Gastroesophageal sphincter (tissue), 4 donors: ENCODE measurements at regions not wholly inside any gene's neighbourhood (a gene's known extent, or its start where the extent isn't known, plus 50 kb on each side); places are given as distances from the start of the nearest gene placed in this dataset.

Experiments used
- ATAC-seq: fragments of 150-250 bp; one replicate; pipeline ENCODE4 v1.9.1; 2016; ENCODE audit warnings: mild to moderate bottlenecking, moderate library complexity
- H3K27ac ChIP-seq, 4 donors: fragments of 200-600 bp; sonication (generic) in 3 of 4; 1 replicate in 3 of 4; 2 replicates in 1 of 4; pipeline ENCODE4 v1.5.1; 2016 to 2019
- H3K27me3 ChIP-seq: fragments of 200-600 bp; sonication (generic); one replicate; pipeline ENCODE4 v1.5.1; 2019
- H3K36me3 ChIP-seq, 2 donors: fragments of 200-600 bp; sonication (generic); one replicate each; pipeline ENCODE4 v1.5.1; 2019; ENCODE audit warnings: control low read depth in 1 of 2
- H3K4me1 ChIP-seq, 3 donors: fragments of 200-600 bp; sonication (generic); 1 replicate in 2 of 3; 2 replicates in 1 of 3; pipeline ENCODE4 v1.5.1; 2016 to 2019; ENCODE audit warnings: control low read depth in 2 of 3
- H3K4me3 ChIP-seq, 2 donors: fragments of 200-600 bp; sonication (generic); one replicate each; pipeline ENCODE4 v1.5.1; 2019; ENCODE audit warnings: mild to moderate bottlenecking in 1 of 2, moderate library complexity in 1 of 2
- H3K9me3 ChIP-seq, 3 donors: fragments of 200-600 bp; sonication (generic); one replicate each; pipeline ENCODE4 v1.5.1; 2017 to 2019; ENCODE audit warnings: control low read depth in 2 of 3
- EP300 ChIP-seq: sonication (generic); formaldehyde crosslinking; IDR thresholded peaks from one replicate; pipeline ENCODE4 v1.6.1; 2017; ENCODE audit warnings: antibody characterized with exemption, mild to moderate bottlenecking
- POLR2A ChIP-seq, 2 donors: fragments of 450-650 bp; IDR thresholded peaks; one replicate each; pipeline ENCODE4 v1.6.1; 2017; ENCODE audit warnings: antibody characterized with exemption in 2 of 2, mild to moderate bottlenecking in 2 of 2, moderate library complexity in 1 of 2
- POLR2AphosphoS5 ChIP-seq: sonication (generic); formaldehyde crosslinking; IDR thresholded peaks from one replicate; pipeline ENCODE4 v1.6.1; 2017; ENCODE audit warnings: antibody characterized with exemption
- WGBS, 2 donors: methylation state at CpG; one replicate each; pipeline ENCODE4 v1.1.5; 2018; ENCODE audit warnings: low coverage in 1 of 2; 5-methylcytosine and 5-hydroxymethylcytosine counted together
- TF ChIP-seq, protein P1 (sequence below), 4 experiments: fragments of 200-600 bp in 2 of 4; fragments of 450-650 bp in 2 of 4; sonication (generic) in 1 of 4; IDR thresholded peaks; one replicate each; pipeline ENCODE4 v1.5.1; 2017 to 2019; ENCODE audit warnings: antibody characterized with exemption in 4 of 4, mild to moderate bottlenecking in 2 of 4, moderate library complexity in 2 of 4

DNA sequence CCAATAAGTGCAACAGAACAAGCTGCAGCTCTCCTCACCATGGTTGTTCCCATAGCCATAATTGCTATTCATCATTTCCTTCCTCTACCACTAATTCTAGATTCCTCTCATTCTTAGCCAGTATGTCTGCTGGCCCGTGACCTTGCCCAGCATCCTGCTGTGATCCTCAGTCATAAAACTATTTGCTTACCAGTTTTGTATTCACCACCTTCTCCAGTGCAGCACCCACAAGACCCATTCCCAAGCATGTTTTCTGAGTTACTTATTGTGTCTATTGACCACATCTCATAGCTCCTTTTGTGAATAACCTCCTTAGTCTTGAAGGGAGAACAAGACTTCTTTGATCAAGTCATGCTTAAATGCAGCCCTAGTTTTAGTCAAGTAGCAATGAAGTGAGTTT lies 488.0 kb upstream of the CTNND2 start:
- Histone ChIP-seq H3K27ac (no peak overlapping the region), H3K36me3 (no peaks in the 10 kb centered on the region), H3K4me1 (no peaks in the 10 kb centered on the region), H3K4me3 (no peak overlapping the region), H3K9me3 (no peaks in the 10 kb centered on the region), H3K27me3 (no peaks in the 10 kb centered on the region)
- 62 to 100% methylated on average over 1 of the region's 1 CpG for WGBS, 2 donors
- no peak for ATAC-seq
- TF ChIP-seq POLR2A (IDR thresholded peaks at IDR 0.05) = no peak
- no peak for TF ChIP-seq EP300
- TF ChIP-seq, protein P1, sequence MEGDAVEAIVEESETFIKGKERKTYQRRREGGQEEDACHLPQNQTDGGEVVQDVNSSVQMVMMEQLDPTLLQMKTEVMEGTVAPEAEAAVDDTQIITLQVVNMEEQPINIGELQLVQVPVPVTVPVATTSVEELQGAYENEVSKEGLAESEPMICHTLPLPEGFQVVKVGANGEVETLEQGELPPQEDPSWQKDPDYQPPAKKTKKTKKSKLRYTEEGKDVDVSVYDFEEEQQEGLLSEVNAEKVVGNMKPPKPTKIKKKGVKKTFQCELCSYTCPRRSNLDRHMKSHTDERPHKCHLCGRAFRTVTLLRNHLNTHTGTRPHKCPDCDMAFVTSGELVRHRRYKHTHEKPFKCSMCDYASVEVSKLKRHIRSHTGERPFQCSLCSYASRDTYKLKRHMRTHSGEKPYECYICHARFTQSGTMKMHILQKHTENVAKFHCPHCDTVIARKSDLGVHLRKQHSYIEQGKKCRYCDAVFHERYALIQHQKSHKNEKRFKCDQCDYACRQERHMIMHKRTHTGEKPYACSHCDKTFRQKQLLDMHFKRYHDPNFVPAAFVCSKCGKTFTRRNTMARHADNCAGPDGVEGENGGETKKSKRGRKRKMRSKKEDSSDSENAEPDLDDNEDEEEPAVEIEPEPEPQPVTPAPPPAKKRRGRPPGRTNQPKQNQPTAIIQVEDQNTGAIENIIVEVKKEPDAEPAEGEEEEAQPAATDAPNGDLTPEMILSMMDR (IDR thresholded peaks at IDR 0.05) = no peak
- no peak for TF ChIP-seq POLR2AphosphoS5

DNA sequence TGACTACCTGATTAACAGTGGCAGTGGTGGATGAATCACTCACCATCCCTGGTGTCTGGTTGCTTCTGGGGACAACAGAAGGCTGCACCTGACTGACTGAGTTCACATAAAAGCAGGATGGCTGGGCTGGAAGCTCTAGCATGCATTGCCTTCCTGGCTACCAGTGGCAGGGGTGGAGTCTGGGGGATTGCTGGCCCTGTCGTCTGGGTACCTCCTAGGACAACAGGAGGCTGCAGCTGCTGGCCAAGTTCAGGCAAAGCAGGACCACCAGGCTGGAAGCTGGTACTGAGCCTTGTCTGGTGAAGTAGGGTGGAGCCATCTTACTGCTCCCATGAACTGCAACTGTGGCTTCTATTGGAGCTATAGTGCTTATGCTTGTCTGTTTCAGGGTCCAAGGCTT lies 480.8 kb upstream of the CTNND2 start:
- no peak overlapping the region for H3K4me3 ChIP-seq
- no peaks in the 10 kb centered on the region for H3K36me3 ChIP-seq
- no peak overlapping the region for H3K27ac ChIP-seq
- TF ChIP-seq POLR2AphosphoS5 (no peak), EP300 (no peak), POLR2A (IDR thresholded peaks at IDR 0.05) (no peak)
- TF ChIP-seq, protein P1 (IDR thresholded peaks at IDR 0.05) = no peak
- no peaks in the 10 kb centered on the region for H3K27me3 ChIP-seq
- peaks cover 0 to 12% (median 0%) of the 10 kb centered on the region in 3 donors for H3K9me3 ChIP-seq
- ATAC-seq = no peak
- WGBS, 2 donors = no CpG with 5 or more reads among the region's 1 CpG
- no peaks in the 10 kb centered on the region for H3K4me1 ChIP-seq

DNA sequence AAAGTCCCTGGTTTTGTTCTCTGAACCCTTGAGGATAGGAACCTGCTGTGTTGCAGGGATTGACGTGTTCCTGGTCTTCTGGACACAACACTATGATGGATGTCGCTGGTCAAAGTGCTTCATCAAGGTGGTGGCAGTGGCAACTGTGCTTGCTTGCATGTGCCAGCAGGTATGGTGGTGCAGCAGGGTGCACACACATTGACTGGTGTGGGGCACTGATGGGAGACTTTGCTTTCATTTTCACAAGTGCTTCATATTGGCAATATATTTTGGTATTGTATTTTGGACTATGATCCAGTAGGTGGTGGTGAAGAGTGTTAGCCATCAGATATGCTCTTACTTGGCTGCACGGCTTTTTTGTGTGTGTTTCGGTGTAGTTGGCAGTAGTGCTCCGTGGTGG lies 479.8 kb upstream of the CTNND2 start:
- H3K4me3 ChIP-seq = no peak overlapping the region
- no peak overlapping the region for H3K27ac ChIP-seq
- H3K9me3 ChIP-seq = peaks cover 0 to 12% (median 0%) of the 10 kb centered on the region in 3 donors
- H3K27me3 ChIP-seq = no peaks in the 10 kb centered on the region
- H3K36me3 ChIP-seq = no peaks in the 10 kb centered on the region
- TF ChIP-seq POLR2AphosphoS5 = no peak
- TF ChIP-seq, protein P1 (IDR thresholded peaks at IDR 0.05) = no peak
- H3K4me1 ChIP-seq = no peaks in the 10 kb centered on the region
- 67 to 80% methylated on average over 2 to 4 of the region's 5 CpGs for WGBS, 2 donors
- no peak for ATAC-seq

DNA sequence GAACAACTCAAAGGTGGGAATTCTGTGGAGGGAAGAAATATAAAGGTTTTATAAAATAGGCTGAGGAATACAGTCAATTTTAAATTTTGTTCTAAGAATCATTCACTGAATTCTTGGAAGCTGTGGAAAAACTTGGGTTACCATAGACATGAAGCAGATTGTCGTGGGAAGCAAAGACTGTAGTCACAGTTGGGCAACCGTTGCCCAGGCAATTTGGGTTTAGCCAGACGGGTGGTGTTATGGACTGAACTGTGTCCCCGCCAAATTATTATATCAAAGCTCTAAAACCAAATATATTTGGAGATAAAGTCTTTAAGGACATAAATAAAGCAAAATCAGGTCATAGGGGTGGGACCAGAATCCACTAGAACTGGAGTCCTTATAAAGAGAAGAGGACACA lies 463.7 kb upstream of the CTNND2 start:
- 67 to 70% methylated on average over 4 of the region's 4 CpGs for WGBS, 2 donors
- no peak for ATAC-seq

DNA sequence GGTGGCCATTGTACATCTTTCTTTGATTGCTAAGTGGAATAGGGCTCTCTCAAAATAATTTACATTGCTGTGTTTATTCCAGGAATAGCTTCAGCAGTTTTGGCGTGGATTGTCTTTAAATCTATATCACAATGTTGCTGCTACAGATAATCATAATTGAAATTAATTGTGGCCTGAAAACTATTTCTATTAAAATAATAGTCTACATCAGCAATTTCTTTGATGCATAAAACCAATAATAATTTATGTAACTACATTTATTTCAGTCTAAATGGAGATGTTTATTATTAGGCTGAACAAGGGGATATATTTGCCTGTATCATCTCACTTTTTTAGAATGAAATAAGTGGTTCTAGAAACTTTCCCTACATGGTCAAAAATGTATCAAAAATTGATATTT lies 456.0 kb upstream of the CTNND2 start:
- Histone ChIP-seq H3K27me3 (no peaks in the 10 kb centered on the region), H3K27ac (no peak overlapping the region), H3K36me3 (no peaks in the 10 kb centered on the region), H3K4me1 (no peaks in the 10 kb centered on the region), H3K9me3 (no peaks in the 10 kb centered on the region), H3K4me3 (no peak overlapping the region)
- ATAC-seq = no peak
- WGBS, 2 donors = 52 to 67% methylated on average over 1 of the region's 1 CpG
- TF ChIP-seq POLR2A (IDR thresholded peaks at IDR 0.05) (no peak), EP300 (no peak), POLR2AphosphoS5 (no peak)
- TF ChIP-seq, protein P1 (IDR thresholded peaks at IDR 0.05) = no peak

More for the DNA sequence above, 463.7 kb upstream of the CTNND2 start:
- Histone ChIP-seq H3K36me3 (no peaks in the 10 kb centered on the region), H3K27me3 (no peaks in the 10 kb centered on the region), H3K27ac (no peak overlapping the region), H3K4me1 (no peaks in the 10 kb centered on the region), H3K9me3 (no peaks in the 10 kb centered on the region), H3K4me3 (no peak overlapping the region)
- TF ChIP-seq, protein P1 (IDR thresholded peaks at IDR 0.05) = no peak
- no peak for TF ChIP-seq EP300
- TF ChIP-seq POLR2AphosphoS5 = no peak
- no peak for TF ChIP-seq POLR2A (IDR thresholded peaks at IDR 0.05)
